Parathyroid adenoma (tissue), 2 donors: ENCODE measurements at regions not wholly inside any gene's neighbourhood (a gene's known extent, or its start where the extent isn't known, plus 50 kb on each side); places are given as distances from the start of the nearest gene placed in this dataset.

ENCODE experiments used
- H2AFZ ChIP-seq: fragments of 300-600 bp; sonication (generic); one replicate; pipeline ENCODE4 v1.7.0; 2017; ENCODE audit warnings: antibody characterized with exemption, mild to moderate bottlenecking
- H3K27ac ChIP-seq: fragments of 300-600 bp; sonication (generic); one replicate; pipeline ENCODE4 v1.7.0; 2017
- H3K27me3 ChIP-seq: fragments of 300-600 bp; sonication (generic); one replicate; pipeline ENCODE4 v1.7.0; 2017; ENCODE audit warnings: low read length; ENCODE audit not compliant: control insufficient read depth, insufficient read depth
- H3K36me3 ChIP-seq: fragments of 300-600 bp; sonication (generic); one replicate; pipeline ENCODE4 v1.7.0; 2017; ENCODE audit warnings: low read length; ENCODE audit not compliant: control insufficient read depth, insufficient read depth
- H3K4me1 ChIP-seq: fragments of 300-600 bp; sonication (generic); one replicate; pipeline ENCODE4 v1.7.0; 2017; ENCODE audit warnings: control low read depth
- H3K4me2 ChIP-seq: fragments of 300-600 bp; sonication (generic); one replicate; pipeline ENCODE4 v1.7.0; 2017; ENCODE audit warnings: low read length
- H3K4me3 ChIP-seq: fragments of 300-600 bp; sonication (generic); one replicate; pipeline ENCODE4 v1.7.0; 2017; ENCODE audit warnings: low read depth, low read length
- H3K79me2 ChIP-seq: fragments of 300-600 bp; sonication (generic); one replicate; pipeline ENCODE4 v1.7.0; 2017; ENCODE audit warnings: control low read depth
- H3K9ac ChIP-seq: fragments of 300-600 bp; sonication (generic); one replicate; pipeline ENCODE4 v1.7.0; 2017; ENCODE audit warnings: mild to moderate bottlenecking
- H3K9me3 ChIP-seq: fragments of 300-600 bp; sonication (generic); one replicate; pipeline ENCODE4 v1.7.0; 2017; ENCODE audit warnings: low read length; ENCODE audit not compliant: control insufficient read depth
- CTCF ChIP-seq: fragments of 300-600 bp; sonication (generic); IDR thresholded peaks from one replicate; pipeline ENCODE4 v1.7.0; 2017; ENCODE audit warnings: antibody characterized with exemption, mild to moderate bottlenecking
- donor health status: primary hyperparathyroidism.

- Histone ChIP-seq H3K9me3 (no peaks in the 10 kb centered on the region), H2AFZ (no peak overlapping the region), H3K27me3 (no peaks in the 10 kb centered on the region), H3K9ac (no peak overlapping the region), H3K4me3 (no peak overlapping the region), H3K4me1 (no peaks in the 10 kb centered on the region), H3K36me3 (no peaks in the 10 kb centered on the region), H3K27ac (no peak overlapping the region), H3K4me2 (no peak overlapping the region), H3K79me2 (no peaks in the 10 kb centered on the region)
- no peak for TF ChIP-seq CTCF
Measured at GRCh38 chr7:51980313-51980712, 663.7 kb upstream of the COBL start.

- no peak overlapping the region for H2AFZ ChIP-seq
- no peak overlapping the region for H3K27ac ChIP-seq
- no peaks in the 10 kb centered on the region for H3K4me1 ChIP-seq
- no peak overlapping the region for H3K4me3 ChIP-seq
- no peak overlapping the region for H3K4me2 ChIP-seq
- H3K9me3 ChIP-seq: no peaks in the 10 kb centered on the region
- no peaks in the 10 kb centered on the region for H3K79me2 ChIP-seq
- no peak overlapping the region for H3K9ac ChIP-seq
- no peaks in the 10 kb centered on the region for H3K36me3 ChIP-seq
- no peaks in the 10 kb centered on the region for H3K27me3 ChIP-seq
- no peak for TF ChIP-seq CTCF
Measured at GRCh38 chr7:51977913-51978312, 661.3 kb upstream of the COBL start.

- Histone ChIP-seq H3K4me3 (no peak overlapping the region), H3K79me2 (no peaks in the 10 kb centered on the region), H3K36me3 (no peaks in the 10 kb centered on the region), H3K27ac (no peak overlapping the region), H3K4me2 (no peak overlapping the region), H3K9ac (no peak overlapping the region), H3K27me3 (no peaks in the 10 kb centered on the region), H3K9me3 (no peaks in the 10 kb centered on the region), H2AFZ (no peak overlapping the region), H3K4me1 (no peaks in the 10 kb centered on the region)
- no peak for TF ChIP-seq CTCF
Measured at GRCh38 chr7:51973939-51974338, 657.3 kb upstream of the COBL start.

GRCh38 chr7:51973071-51973470 is 656.5 kb upstream of the COBL start:
- Histone ChIP-seq H3K4me1 (no peaks in the 10 kb centered on the region), H3K79me2 (no peaks in the 10 kb centered on the region), H3K27ac (no peak overlapping the region), H3K4me3 (no peak overlapping the region), H3K36me3 (no peaks in the 10 kb centered on the region), H3K9me3 (no peaks in the 10 kb centered on the region), H3K9ac (no peak overlapping the region), H3K4me2 (no peak overlapping the region), H2AFZ (no peak overlapping the region), H3K27me3 (no peaks in the 10 kb centered on the region)
- TF ChIP-seq CTCF: no peak

GRCh38 chr7:51970961-51971665 is 654.5 kb upstream of the COBL start:
- Histone ChIP-seq H3K4me2 (no peak overlapping the region), H3K4me1 (no peaks in the 10 kb centered on the region), H3K27me3 (no peaks in the 10 kb centered on the region), H3K27ac (no peak overlapping the region), H3K4me3 (no peak overlapping the region), H3K79me2 (no peaks in the 10 kb centered on the region), H3K9ac (no peak overlapping the region), H3K36me3 (no peaks in the 10 kb centered on the region), H2AFZ (no peak overlapping the region), H3K9me3 (no peaks in the 10 kb centered on the region)
- no peak for TF ChIP-seq CTCF
